ENCODE measurements at regions not wholly inside any gene's neighbourhood (a gene's known extent, or its start where the extent isn't known, plus 50 kb on each side); places are given as distances from the start of the nearest gene placed in this dataset.

GRCh38 chr4:144288011-144288903 is 147.7 kb upstream of the GYPA start:
- no peak for TF ChIP-seq POLR2AphosphoS5 (IDR thresholded peaks at IDR 0.05; ENCODE audit: borderline replicate concordance, low read depth, low read length)
- TF ChIP-seq FOXP2 (optimal IDR thresholded peaks at IDR 0.05; ENCODE audit: control extremely low read depth, extremely low read length, insufficient read depth): no peak
- TF ChIP-seq EZH2 (IDR thresholded peaks at IDR 0.05): no peak
